Thymus (tissue), 11 donors: ENCODE measurements at regions not wholly inside any gene's neighbourhood (a gene's known extent, or its start where the extent isn't known, plus 50 kb on each side); places are given as distances from the start of the nearest gene placed in this dataset.
"Not testable (repeated sequence)": the region's sequence is repeated elsewhere in the genome, so short reads cannot be mapped to it uniquely, and the experiment has no call there.

Experiments
- DNase-seq, 9 donors: peaks; one replicate each; pipeline ENCODE4 v3.0.0-alpha.2; 2013; ENCODE audit warnings: low spot score in 9 of 9, low read depth in 6 of 9, missing footprints in 1 of 9
- H3K27ac ChIP-seq, 2 donors: one replicate each; pipeline ENCODE4 v1.5.1; 2013; ENCODE audit warnings: control low read depth in 1 of 2, low read depth in 1 of 2, low read length in 1 of 2, mild to moderate bottlenecking in 1 of 2, moderate library complexity in 1 of 2
- H3K27me3 ChIP-seq, 2 donors: one replicate each; pipeline ENCODE4 v1.5.1; 2013; ENCODE audit warnings: low read length in 1 of 2; ENCODE audit not compliant: control insufficient read depth in 2 of 2, insufficient read depth in 1 of 2
- H3K36me3 ChIP-seq, 2 donors: one replicate each; pipeline ENCODE4 v1.5.1; 2013; ENCODE audit warnings: low read length in 1 of 2, mild to moderate bottlenecking in 1 of 2, moderate library complexity in 1 of 2; ENCODE audit not compliant: control insufficient read depth in 2 of 2, insufficient read depth in 2 of 2
- H3K4me1 ChIP-seq, 2 donors: one replicate each; pipeline ENCODE4 v1.5.1; 2013; ENCODE audit warnings: low read length in 2 of 2; ENCODE audit not compliant: control insufficient read depth in 2 of 2, insufficient read depth in 2 of 2
- H3K4me3 ChIP-seq, 2 donors: one replicate each; pipeline ENCODE4 v1.5.1; 2013; ENCODE audit warnings: low read length in 2 of 2, control low read depth in 1 of 2, mild to moderate bottlenecking in 1 of 2
- H3K9me3 ChIP-seq, 2 donors: one replicate each; pipeline ENCODE4 v1.5.1; 2013; ENCODE audit warnings: low read length in 1 of 2, mild to moderate bottlenecking in 1 of 2; ENCODE audit not compliant: control insufficient read depth in 2 of 2, insufficient read depth in 1 of 2
- WGBS: extraction: QIAGEN DNeasy Blood & Tissue Kit; methylation state at CpG from one replicate; pipeline ENCODE4 v1.1.7; 2013; 5-methylcytosine and 5-hydroxymethylcytosine counted together
- donor health status: healthy.

- no peak overlapping the region for H3K4me3 ChIP-seq
- no peaks in the 10 kb centered on the region for H3K4me1 ChIP-seq
- no peak overlapping the region for H3K27ac ChIP-seq
- H3K27me3 ChIP-seq = no peaks in the 10 kb centered on the region
- WGBS = 95% methylated on average over 3 of the region's 3 CpGs
- no peak for DNase-seq
- no peaks in the 10 kb centered on the region for H3K36me3 ChIP-seq
- H3K9me3 ChIP-seq = no peaks in the 10 kb centered on the region
Observed at GRCh38 chr19:31537136-31537535, 187.9 kb upstream of the TSHZ3 start.

- not testable (repeated sequence) for H3K4me3 ChIP-seq, H3K27ac ChIP-seq, H3K4me1 ChIP-seq, H3K27me3 ChIP-seq, H3K36me3 ChIP-seq, H3K9me3 ChIP-seq, DNase-seq
- WGBS = 76% methylated on average over 5 of the region's 5 CpGs
Observed at GRCh38 chr19:31537902-31538301, 188.7 kb upstream of the TSHZ3 start.

- H3K4me1 ChIP-seq = no peaks in the 10 kb centered on the region
- no peaks in the 10 kb centered on the region for H3K36me3 ChIP-seq
- H3K27me3 ChIP-seq = no peaks in the 10 kb centered on the region
- 96% methylated on average over 5 of the region's 5 CpGs for WGBS
- no peak for DNase-seq
- H3K27ac ChIP-seq = no peak overlapping the region
- no peaks in the 10 kb centered on the region for H3K9me3 ChIP-seq
- no peak overlapping the region for H3K4me3 ChIP-seq
Observed at GRCh38 chr19:31538879-31539278, 189.6 kb upstream of the TSHZ3 start.

GRCh38 chr19:31539386-31539785, 190.2 kb upstream of the TSHZ3 start:
- DNase-seq = no peak
- Histone ChIP-seq H3K27ac (no peak overlapping the region), H3K4me3 (no peak overlapping the region), H3K9me3 (no peaks in the 10 kb centered on the region), H3K36me3 (no peaks in the 10 kb centered on the region), H3K27me3 (no peaks in the 10 kb centered on the region), H3K4me1 (no peaks in the 10 kb centered on the region)
- 91% methylated on average over 6 of the region's 6 CpGs for WGBS

- no peaks in the 10 kb centered on the region for H3K36me3 ChIP-seq
- no peaks in the 10 kb centered on the region for H3K4me1 ChIP-seq
- no peaks in the 10 kb centered on the region for H3K27me3 ChIP-seq
- no peaks in the 10 kb centered on the region for H3K9me3 ChIP-seq
- no peak overlapping the region for H3K27ac ChIP-seq
- 53% methylated on average over 2 of the region's 2 CpGs for WGBS
- no peak for DNase-seq
- no peak overlapping the region for H3K4me3 ChIP-seq
Observed at GRCh38 chr19:31541396-31541795, 192.2 kb upstream of the TSHZ3 start.

DNA sequence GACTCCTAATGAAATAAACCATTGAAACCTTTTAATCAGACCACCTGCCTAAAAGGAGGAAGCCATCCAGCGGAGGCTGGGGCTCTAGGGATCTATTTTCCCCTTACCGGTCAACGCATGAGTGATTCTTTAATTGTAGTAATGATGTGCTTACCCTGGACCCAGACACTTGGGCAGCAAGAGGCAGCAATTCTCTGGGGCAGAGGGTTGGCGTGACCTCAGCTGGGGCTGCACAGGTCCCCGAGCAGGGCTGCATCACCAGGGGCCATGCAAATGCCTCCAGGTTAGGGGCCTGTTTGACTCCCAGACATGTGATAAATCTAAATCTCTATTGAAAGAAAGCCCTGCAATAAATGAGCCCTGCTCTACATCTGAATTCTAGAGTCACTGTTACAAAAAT, 194.2 kb upstream of the TSHZ3 start:
- Histone ChIP-seq H3K4me1 (no peaks in the 10 kb centered on the region), H3K36me3 (no peaks in the 10 kb centered on the region), H3K27me3 (no peaks in the 10 kb centered on the region), H3K27ac (no peak overlapping the region), H3K9me3 (no peaks in the 10 kb centered on the region), H3K4me3 (no peak overlapping the region)
- no peak for DNase-seq
- 94% methylated on average over 5 of the region's 5 CpGs for WGBS

- no peaks in the 10 kb centered on the region for H3K36me3 ChIP-seq
- no peaks in the 10 kb centered on the region for H3K9me3 ChIP-seq
- DNase-seq = no peak
- H3K4me3 ChIP-seq = no peak overlapping the region
- no peak overlapping the region for H3K27ac ChIP-seq
- no peaks in the 10 kb centered on the region for H3K4me1 ChIP-seq
- no peaks in the 10 kb centered on the region for H3K27me3 ChIP-seq
- 68% methylated on average over 2 of the region's 2 CpGs for WGBS
Observed at GRCh38 chr19:31545777-31546176, 196.5 kb upstream of the TSHZ3 start.

DNA sequence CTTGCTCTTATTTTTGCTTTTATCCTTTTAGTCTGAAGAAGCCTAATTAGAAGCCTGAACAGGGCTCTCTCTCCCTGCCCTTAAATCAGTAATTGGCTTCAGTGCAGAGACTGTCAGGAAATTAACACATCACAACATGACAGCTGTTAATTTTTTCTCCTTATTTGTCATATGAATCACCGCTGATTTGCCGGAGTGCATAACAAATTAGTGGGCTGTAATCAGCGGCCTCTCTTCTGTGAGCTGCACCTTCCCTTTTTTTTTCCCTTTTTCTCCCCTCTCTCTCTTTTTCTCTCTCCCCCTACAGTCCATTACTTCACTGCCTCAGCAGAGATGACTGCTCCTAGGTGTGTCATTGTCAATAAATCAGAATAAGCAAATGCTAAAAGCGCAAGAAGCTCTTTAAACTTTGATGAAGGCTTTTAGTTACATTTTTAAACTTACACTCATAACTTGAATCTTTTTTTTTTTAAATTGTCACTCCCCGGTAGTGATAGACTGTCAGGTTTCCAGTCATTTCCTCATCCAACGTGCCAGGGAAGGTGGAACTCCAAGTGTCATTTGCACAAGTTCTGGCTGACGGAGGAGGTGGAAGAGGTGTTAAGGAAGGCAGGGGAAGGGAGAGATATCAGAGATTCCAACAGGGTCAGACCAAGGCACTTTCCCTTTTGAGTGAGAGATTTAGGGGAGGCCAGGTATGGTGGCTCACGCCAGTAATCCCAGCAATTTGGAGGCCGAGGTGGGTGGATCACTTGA, 197.1 kb upstream of the TSHZ3 start:
- DNase-seq = no peak
- no peaks in the 10 kb centered on the region for H3K9me3 ChIP-seq
- no peaks in the 10 kb centered on the region for H3K4me1 ChIP-seq
- H3K36me3 ChIP-seq = no peaks in the 10 kb centered on the region
- H3K4me3 ChIP-seq = no peak overlapping the region
- no peak overlapping the region for H3K27ac ChIP-seq
- WGBS = 85% methylated on average over 9 of the region's 9 CpGs
- H3K27me3 ChIP-seq = no peaks in the 10 kb centered on the region

- no peaks in the 10 kb centered on the region for H3K36me3 ChIP-seq
- H3K27ac ChIP-seq = no peak overlapping the region
- peak in 1 of 9 donors; percentile 2 for DNase-seq
- H3K9me3 ChIP-seq = no peaks in the 10 kb centered on the region
- H3K4me3 ChIP-seq = no peak overlapping the region
- no peaks in the 10 kb centered on the region for H3K27me3 ChIP-seq
- WGBS = 85% methylated on average over 4 of the region's 4 CpGs
- no peaks in the 10 kb centered on the region for H3K4me1 ChIP-seq
Observed at GRCh38 chr19:31548941-31549340, 199.7 kb upstream of the TSHZ3 start.
